ENCODE measurements at regions not wholly inside any gene's neighbourhood (a gene's known extent, or its start where the extent isn't known, plus 50 kb on each side); places are given as distances from the start of the nearest gene placed in this dataset.
"Not testable (repeated sequence)": the region's sequence is repeated elsewhere in the genome, so short reads cannot be mapped to it uniquely, and the experiment has no call there.

DNA sequence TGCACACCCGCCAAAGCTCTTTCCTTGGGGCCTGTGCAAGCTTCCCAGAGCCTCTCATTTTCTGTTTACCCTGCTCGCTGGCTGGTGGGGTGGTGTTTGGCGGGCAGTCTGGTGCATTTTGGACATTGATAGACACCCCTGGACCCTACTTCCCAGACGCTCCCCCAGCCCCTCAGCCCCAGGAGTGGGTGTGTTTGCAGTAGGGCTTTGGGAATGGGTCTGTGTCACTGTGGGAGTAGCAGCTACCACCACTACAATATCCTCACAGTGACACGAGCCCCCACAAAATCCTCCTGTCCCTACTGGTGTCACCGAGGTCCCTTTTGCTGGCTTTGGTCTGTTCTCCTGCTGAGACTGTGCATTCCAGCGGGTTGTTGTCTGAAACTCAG, 371.3 kb downstream of the TMEM121 start:
- H3K27me3 ChIP-seq (ENCODE audit: low read depth, low read length) = no peaks in the 10 kb centered on the region
- no peak overlapping the region for H3K4me3 ChIP-seq (ENCODE audit: low read depth in 1 of 2, low read length in 2 of 2)
- no peaks in the 10 kb centered on the region for H3K4me1 ChIP-seq (ENCODE audit: control insufficient read depth in 1 of 2, insufficient read depth in 2 of 2, low read length in 2 of 2)
- H3K27ac ChIP-seq (ENCODE audit: low read length) = no peak overlapping the region
- peaks cover 0 to 4% of the 10 kb centered on the region in 2 donors for H3K9me3 ChIP-seq (ENCODE audit: control insufficient read depth in 1 of 2, low read length in 2 of 2)
- no peaks in the 10 kb centered on the region for H3K36me3 ChIP-seq (ENCODE audit: control insufficient read depth in 1 of 2, insufficient read depth in 2 of 2, low read length in 2 of 2)

DNA sequence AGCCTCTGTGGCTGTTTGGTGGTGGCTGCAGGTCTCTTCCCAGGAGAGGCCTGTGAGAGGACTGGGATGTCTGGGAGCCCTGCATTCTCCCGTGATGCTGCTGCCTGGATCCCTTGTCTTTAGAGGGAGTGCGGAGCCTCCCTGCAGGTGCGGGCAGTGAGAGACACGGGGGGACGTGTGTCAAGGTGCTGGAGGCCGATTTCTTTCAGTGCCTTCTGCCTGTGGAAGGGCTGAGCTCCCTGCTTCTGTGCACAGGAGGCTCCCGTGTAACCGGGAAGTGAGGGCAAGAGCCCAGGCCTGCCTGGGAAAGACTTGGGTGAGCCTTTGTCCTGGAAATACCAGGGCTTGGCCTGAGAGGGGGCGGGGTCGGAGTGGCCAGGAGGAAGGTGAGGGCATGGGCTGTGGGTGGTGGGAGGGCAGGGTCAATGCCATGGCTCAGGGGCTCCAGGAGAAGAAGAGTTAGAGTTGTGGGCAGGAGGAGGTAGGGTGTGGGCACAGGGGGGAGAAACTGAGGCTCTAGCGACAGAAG, 372.2 kb downstream of the TMEM121 start:
- H3K36me3 ChIP-seq (ENCODE audit: control insufficient read depth in 1 of 2, insufficient read depth in 2 of 2, low read length in 2 of 2) = no peaks in the 10 kb centered on the region
- no peak overlapping the region for H3K4me3 ChIP-seq (ENCODE audit: low read depth in 1 of 2, low read length in 2 of 2)
- H3K27ac ChIP-seq (ENCODE audit: low read length) = no peak overlapping the region
- H3K27me3 ChIP-seq (ENCODE audit: low read depth, low read length) = no peaks in the 10 kb centered on the region
- peaks cover 0 to 4% of the 10 kb centered on the region in 2 donors for H3K9me3 ChIP-seq (ENCODE audit: control insufficient read depth in 1 of 2, low read length in 2 of 2)
- H3K4me1 ChIP-seq (ENCODE audit: control insufficient read depth in 1 of 2, insufficient read depth in 2 of 2, low read length in 2 of 2) = no peaks in the 10 kb centered on the region

DNA sequence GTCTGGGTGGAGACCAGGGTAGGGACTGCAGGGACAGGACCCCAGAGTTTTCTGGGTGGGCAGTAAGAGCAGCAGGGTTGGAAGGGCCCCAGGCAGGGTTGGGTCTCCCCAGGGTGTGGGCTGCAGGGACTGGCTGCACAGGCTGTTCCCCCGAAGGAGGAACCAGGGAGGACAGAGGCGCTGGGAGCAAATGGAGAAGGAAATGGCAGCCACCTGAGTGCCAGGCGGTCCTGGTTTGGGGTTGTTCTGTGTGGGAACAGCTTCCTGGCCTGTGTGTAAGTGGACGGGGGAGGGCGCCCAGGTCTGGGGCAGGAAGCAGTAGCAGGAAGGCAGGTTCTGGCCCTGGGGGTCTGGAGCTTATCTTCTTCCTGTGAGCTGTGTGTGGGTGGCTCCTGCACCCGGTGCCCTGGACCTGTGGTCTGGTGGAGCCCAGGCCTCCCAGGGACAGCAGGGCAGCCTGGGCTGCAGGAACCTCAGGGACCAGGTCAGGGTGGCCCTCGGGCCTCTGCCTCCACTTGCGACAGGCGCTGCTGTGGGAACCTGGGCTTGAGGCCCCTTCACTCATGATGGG, 372.8 kb downstream of the TMEM121 start:
- Histone ChIP-seq H3K36me3 (ENCODE audit: control insufficient read depth in 1 of 2, insufficient read depth in 2 of 2, low read length in 2 of 2) (no peaks in the 10 kb centered on the region), H3K9me3 (ENCODE audit: control insufficient read depth in 1 of 2, low read length in 2 of 2) (peaks cover 0 to 4% of the 10 kb centered on the region in 2 donors), H3K27ac (ENCODE audit: low read length) (no peak overlapping the region), H3K4me1 (ENCODE audit: control insufficient read depth in 1 of 2, insufficient read depth in 2 of 2, low read length in 2 of 2) (no peaks in the 10 kb centered on the region), H3K27me3 (ENCODE audit: low read depth, low read length) (no peaks in the 10 kb centered on the region), H3K4me3 (ENCODE audit: low read depth in 1 of 2, low read length in 2 of 2) (no peak overlapping the region)

DNA sequence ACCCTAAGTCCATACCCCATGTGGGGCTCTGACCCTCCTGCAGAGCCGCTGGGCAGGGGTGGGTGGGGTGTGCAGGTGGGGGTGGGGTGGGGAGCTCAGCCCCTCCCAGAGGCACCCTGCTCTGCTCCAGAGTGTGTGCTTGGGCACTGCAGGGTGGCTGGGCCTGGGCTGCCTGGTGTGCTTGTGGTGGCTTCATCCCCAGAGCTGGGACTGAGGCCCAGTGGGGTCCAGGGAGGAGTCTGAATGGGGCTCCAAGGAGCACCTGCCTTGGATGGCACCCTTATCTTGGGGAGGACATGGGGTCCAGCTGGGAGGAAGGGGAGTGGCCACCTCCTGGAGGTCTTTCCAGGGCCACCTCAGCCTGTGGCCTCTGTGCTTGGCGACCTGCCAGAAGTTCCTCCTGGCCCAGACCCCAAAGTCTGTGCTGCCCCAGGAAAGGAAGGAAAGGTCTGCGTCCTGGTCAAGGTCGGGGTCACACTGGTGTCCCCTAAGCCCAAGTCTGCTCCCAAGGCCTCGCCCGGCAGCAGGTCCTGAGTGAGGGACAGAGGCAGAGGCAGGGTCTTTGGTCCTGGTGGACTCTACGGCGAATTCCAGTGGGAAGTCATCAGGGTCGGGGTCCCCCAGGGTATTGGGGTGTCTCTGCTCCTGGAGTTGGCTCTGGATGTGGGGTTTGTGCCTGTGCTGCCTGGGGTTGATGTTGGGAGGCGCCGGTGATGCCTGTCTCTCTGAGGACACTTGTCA, 373.4 kb downstream of the TMEM121 start:
- H3K27me3 ChIP-seq (ENCODE audit: low read depth, low read length) = no peaks in the 10 kb centered on the region
- no peak overlapping the region for H3K27ac ChIP-seq (ENCODE audit: low read length)
- peaks cover 0 to 4% of the 10 kb centered on the region in 2 donors for H3K9me3 ChIP-seq (ENCODE audit: control insufficient read depth in 1 of 2, low read length in 2 of 2)
- no peak overlapping the region for H3K4me3 ChIP-seq (ENCODE audit: low read depth in 1 of 2, low read length in 2 of 2)
- H3K4me1 ChIP-seq (ENCODE audit: control insufficient read depth in 1 of 2, insufficient read depth in 2 of 2, low read length in 2 of 2) = no peaks in the 10 kb centered on the region
- H3K36me3 ChIP-seq (ENCODE audit: control insufficient read depth in 1 of 2, insufficient read depth in 2 of 2, low read length in 2 of 2) = no peaks in the 10 kb centered on the region

DNA sequence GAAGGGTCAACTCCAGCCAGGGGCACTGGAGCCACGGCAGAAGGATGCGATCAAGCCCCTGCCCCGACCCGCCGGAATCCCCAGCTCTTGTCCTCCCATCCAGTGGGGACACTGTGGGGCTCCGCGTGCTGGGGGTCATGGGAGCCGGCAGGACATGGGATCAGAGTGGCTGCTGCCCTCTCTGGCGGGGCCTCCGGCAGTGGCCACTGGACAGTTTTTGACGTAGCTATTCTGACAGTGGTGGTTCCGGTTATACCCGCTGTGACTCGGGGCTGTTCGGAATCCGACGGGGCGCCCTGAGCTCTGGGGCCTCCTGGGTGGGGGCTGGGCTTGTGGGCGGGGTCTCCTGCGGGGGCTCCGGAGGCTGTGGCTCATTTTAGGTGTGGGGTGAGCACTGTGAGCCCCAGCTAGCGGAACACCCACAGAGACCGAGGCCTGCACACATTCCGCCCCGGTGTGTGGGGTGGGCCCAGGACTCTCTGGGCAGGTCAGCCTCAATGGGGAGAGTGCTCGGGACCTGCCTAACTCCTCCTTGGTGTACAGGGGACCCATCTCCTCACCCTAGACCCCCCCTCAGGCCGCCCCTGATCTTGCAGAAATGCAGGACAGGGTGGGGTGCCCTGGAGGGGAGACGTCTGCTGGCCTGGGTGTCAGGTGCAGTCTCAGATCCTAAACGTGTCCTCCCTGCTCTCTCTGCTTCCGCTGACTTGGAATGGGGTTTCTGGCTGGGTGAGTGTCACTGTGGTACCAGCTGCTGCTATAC, 374.2 kb downstream of the TMEM121 start:
- no peaks in the 10 kb centered on the region for H3K36me3 ChIP-seq (ENCODE audit: control insufficient read depth in 1 of 2, insufficient read depth in 2 of 2, low read length in 2 of 2)
- no peaks in the 10 kb centered on the region for H3K27me3 ChIP-seq (ENCODE audit: low read depth, low read length)
- H3K27ac ChIP-seq (ENCODE audit: low read length) = no peak overlapping the region
- H3K4me1 ChIP-seq (ENCODE audit: control insufficient read depth in 1 of 2, insufficient read depth in 2 of 2, low read length in 2 of 2) = no peaks in the 10 kb centered on the region
- peaks cover 0 to 6% of the 10 kb centered on the region in 2 donors for H3K9me3 ChIP-seq (ENCODE audit: control insufficient read depth in 1 of 2, low read length in 2 of 2)
- no peak overlapping the region for H3K4me3 ChIP-seq (ENCODE audit: low read depth in 1 of 2, low read length in 2 of 2)

DNA sequence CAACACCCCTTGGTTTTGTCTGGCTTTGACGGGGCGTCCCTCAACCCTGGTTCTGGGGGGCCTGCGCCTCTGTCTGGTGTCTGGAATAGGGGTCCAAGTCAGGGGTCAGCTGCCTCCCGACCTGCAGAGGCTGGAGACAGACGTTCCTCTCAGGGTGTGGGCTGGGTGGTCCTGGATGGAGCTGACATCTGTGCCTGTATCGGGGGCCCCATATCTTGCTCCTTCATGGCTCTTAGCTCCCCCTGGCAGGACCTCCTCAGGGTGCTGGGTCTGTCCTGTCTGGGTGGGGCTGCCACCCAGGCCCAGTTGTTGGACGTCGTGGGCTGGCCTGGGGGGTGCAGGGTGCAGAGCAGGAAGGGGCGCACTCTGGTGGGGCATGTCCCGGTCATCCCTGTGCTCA, 374.8 kb downstream of the TMEM121 start:
- Histone ChIP-seq H3K27me3 (ENCODE audit: low read depth, low read length) (no peaks in the 10 kb centered on the region), H3K4me3 (ENCODE audit: low read depth in 1 of 2, low read length in 2 of 2) (no peak overlapping the region), H3K9me3 (ENCODE audit: control insufficient read depth in 1 of 2, low read length in 2 of 2) (peaks cover 0 to 6% of the 10 kb centered on the region in 2 donors), H3K36me3 (ENCODE audit: control insufficient read depth in 1 of 2, insufficient read depth in 2 of 2, low read length in 2 of 2) (no peaks in the 10 kb centered on the region), H3K27ac (ENCODE audit: low read length) (no peak overlapping the region), H3K4me1 (ENCODE audit: control insufficient read depth in 1 of 2, insufficient read depth in 2 of 2, low read length in 2 of 2) (no peaks in the 10 kb centered on the region)

DNA sequence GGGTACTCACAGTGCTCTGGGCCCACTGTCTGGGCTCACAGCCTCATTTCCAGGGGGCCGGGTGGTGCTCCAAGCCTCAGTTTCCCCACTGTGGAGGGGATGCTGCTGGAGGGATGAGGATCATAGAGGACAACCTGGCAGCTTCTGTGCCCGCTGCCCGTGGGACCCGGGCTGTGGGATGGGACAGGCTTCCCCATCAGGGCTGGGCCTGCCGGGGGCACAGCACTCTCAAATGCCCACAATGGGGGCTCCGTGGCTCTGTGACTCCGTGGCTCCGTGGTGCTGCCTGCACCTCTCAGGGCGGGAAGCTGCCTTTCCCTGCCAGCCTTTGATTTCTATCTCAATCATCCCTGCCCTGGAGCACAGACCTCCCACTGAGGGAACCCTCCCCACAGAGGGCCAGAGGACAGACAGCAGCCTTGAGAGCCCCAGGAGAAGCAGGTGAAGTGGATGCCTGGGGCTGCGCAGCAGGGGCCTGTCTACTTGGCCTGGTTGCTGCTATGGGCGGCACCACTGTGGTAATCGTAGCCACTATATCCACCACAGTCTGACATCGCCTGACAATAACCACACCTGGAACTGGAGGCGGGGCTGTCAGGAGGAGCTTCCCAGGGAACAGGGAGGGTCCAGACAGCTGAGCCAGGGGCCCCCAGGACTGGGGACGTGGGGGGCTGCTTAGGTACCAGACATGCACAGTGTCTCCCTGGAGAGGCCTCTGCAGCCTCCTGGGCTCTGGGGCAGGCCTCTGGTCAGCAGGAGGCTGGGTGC, 375.9 kb downstream of the TMEM121 start:
- H3K4me3 ChIP-seq (ENCODE audit: low read depth in 1 of 2, low read length in 2 of 2) = no peak overlapping the region
- H3K9me3 ChIP-seq (ENCODE audit: control insufficient read depth in 1 of 2, low read length in 2 of 2) = peaks cover 0 to 11% of the 10 kb centered on the region in 2 donors
- no peaks in the 10 kb centered on the region for H3K4me1 ChIP-seq (ENCODE audit: control insufficient read depth in 1 of 2, insufficient read depth in 2 of 2, low read length in 2 of 2)
- no peak overlapping the region for H3K27ac ChIP-seq (ENCODE audit: low read length)
- no peaks in the 10 kb centered on the region for H3K27me3 ChIP-seq (ENCODE audit: low read depth, low read length)
- H3K36me3 ChIP-seq (ENCODE audit: control insufficient read depth in 1 of 2, insufficient read depth in 2 of 2, low read length in 2 of 2) = no peaks in the 10 kb centered on the region

DNA sequence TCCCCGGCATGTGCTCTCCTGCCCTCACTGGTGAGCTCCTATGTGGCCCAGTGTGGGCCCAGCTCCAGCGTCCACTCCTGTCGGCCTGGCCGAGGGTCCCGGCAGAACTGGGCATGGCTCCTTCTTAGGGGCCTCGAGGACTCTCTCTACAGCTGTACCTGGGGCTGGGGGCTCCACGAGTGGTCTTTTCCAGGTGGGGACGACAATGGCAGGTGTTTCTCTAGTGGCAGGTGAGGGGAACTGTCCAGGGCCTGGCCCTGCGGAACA, 376.4 kb downstream of the TMEM121 start:
- H3K9me3 ChIP-seq (ENCODE audit: control insufficient read depth in 1 of 2, low read length in 2 of 2); H3K36me3 ChIP-seq (ENCODE audit: control insufficient read depth in 1 of 2, insufficient read depth in 2 of 2, low read length in 2 of 2); H3K27ac ChIP-seq (ENCODE audit: low read length); H3K4me1 ChIP-seq (ENCODE audit: control insufficient read depth in 1 of 2, insufficient read depth in 2 of 2, low read length in 2 of 2); H3K27me3 ChIP-seq (ENCODE audit: low read depth, low read length); H3K4me3 ChIP-seq (ENCODE audit: low read depth in 1 of 2, low read length in 2 of 2): not testable (repeated sequence)

DNA sequence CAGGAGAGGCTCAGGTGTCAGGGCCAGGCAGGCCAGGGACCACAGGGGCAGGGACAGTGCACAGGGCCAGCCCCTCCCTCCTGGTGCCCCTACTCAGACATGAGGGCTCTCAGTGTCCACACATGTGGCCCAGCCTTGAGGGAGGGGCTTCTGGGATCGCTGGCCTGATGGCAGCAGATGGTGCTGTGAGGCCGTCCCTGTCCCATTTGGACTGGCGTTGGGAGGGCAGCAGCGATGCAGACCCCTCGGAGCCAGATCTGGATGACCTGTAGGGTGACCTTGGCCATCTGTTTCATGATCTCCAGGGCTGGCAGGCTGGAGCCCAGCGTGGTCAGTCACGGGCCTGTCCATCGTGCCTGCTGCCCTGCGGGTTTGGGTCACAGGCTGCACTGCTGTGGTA, 377.6 kb downstream of the TMEM121 start:
- H3K27ac ChIP-seq (ENCODE audit: low read length) = no peak overlapping the region
- H3K4me1 ChIP-seq (ENCODE audit: control insufficient read depth in 1 of 2, insufficient read depth in 2 of 2, low read length in 2 of 2) = no peaks in the 10 kb centered on the region
- no peaks in the 10 kb centered on the region for H3K27me3 ChIP-seq (ENCODE audit: low read depth, low read length)
- H3K36me3 ChIP-seq (ENCODE audit: control insufficient read depth in 1 of 2, insufficient read depth in 2 of 2, low read length in 2 of 2) = no peaks in the 10 kb centered on the region
- peaks cover 0 to 7% of the 10 kb centered on the region in 2 donors for H3K9me3 ChIP-seq (ENCODE audit: control insufficient read depth in 1 of 2, low read length in 2 of 2)
- no peak overlapping the region for H3K4me3 ChIP-seq (ENCODE audit: low read depth in 1 of 2, low read length in 2 of 2)

DNA sequence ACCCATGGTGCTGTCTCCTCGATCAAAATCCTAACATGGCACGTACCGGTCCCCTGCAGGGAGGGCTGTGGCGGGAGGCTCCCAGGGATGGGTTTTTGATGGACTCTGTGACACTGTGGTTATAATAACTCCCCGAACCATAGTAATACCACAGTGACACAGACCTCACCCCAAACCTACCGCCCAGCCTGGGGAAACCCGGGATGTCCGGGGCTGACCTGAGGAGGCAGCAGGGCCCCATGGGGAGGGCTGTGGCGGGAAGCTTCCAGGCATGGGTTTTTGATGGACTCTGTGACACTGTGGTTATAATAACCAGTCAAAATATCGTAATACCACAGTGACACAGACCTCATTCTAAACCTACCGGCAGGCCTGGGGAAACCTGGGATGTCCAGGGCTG, 378.0 kb downstream of the TMEM121 start:
- Histone ChIP-seq H3K36me3 (ENCODE audit: control insufficient read depth in 1 of 2, insufficient read depth in 2 of 2, low read length in 2 of 2) (no peaks in the 10 kb centered on the region), H3K9me3 (ENCODE audit: control insufficient read depth in 1 of 2, low read length in 2 of 2) (peaks cover 0 to 7% of the 10 kb centered on the region in 2 donors), H3K4me1 (ENCODE audit: control insufficient read depth in 1 of 2, insufficient read depth in 2 of 2, low read length in 2 of 2) (no peaks in the 10 kb centered on the region), H3K27me3 (ENCODE audit: low read depth, low read length) (no peaks in the 10 kb centered on the region), H3K4me3 (ENCODE audit: low read depth in 1 of 2, low read length in 2 of 2) (no peak overlapping the region), H3K27ac (ENCODE audit: low read length) (no peak overlapping the region)

DNA sequence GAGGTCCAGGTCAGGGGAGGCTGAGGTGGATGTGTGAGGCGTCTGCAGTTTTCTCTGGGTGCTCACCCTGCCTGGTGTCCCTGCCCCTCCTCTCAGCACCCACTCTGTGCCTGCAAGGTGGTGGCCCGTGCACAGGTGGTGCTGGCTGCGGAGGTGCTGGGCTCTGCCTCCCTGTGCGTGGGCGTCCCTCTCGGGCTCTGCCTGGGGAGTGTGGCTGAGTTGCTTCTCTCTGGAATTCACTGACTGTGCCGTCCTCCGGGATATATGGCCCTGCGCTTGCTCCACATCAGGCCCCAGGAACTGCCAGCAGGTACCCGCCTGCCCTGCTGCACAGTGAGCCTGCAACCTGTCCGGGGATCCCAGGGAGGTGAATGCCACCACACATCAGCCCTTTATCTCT, 379.1 kb downstream of the TMEM121 start:
- no peaks in the 10 kb centered on the region for H3K36me3 ChIP-seq (ENCODE audit: control insufficient read depth in 1 of 2, insufficient read depth in 2 of 2, low read length in 2 of 2)
- no peak overlapping the region for H3K27ac ChIP-seq (ENCODE audit: low read length)
- H3K9me3 ChIP-seq (ENCODE audit: control insufficient read depth in 1 of 2, low read length in 2 of 2) = peaks cover 0 to 7% of the 10 kb centered on the region in 2 donors
- no peaks in the 10 kb centered on the region for H3K4me1 ChIP-seq (ENCODE audit: control insufficient read depth in 1 of 2, insufficient read depth in 2 of 2, low read length in 2 of 2)
- H3K27me3 ChIP-seq (ENCODE audit: low read depth, low read length) = no peaks in the 10 kb centered on the region
- no peak overlapping the region for H3K4me3 ChIP-seq (ENCODE audit: low read depth in 1 of 2, low read length in 2 of 2)

Measured in muscle layer of duodenum (tissue), 2 donors.